Lung (tissue), 11 donors: ENCODE measurements at regions not wholly inside any gene's neighbourhood (a gene's known extent, or its start where the extent isn't known, plus 50 kb on each side); places are given as distances from the start of the nearest gene placed in this dataset.

Experiments used
- ATAC-seq: fragments of 200-7000 bp; cut with Tn5 transposase; one replicate; pipeline ENCODE4 v1.9.1; 2020; ENCODE audit warnings: moderate number of reproducible peaks; ENCODE audit not compliant: insufficient read depth, low FRiP score
- DNase-seq, 3 donors: peaks; one replicate each; pipeline ENCODE4 v3.0.0-alpha.2; 2013 to 2017
- H3K27ac ChIP-seq, 2 donors: one replicate each; pipeline ENCODE4 v1.5.1; 2013; ENCODE audit warnings: mild to moderate bottlenecking in 2 of 2, moderate library complexity in 2 of 2, control low read depth in 1 of 2, inconsistent platforms in 1 of 2, low read depth in 1 of 2, low read length in 1 of 2
- H3K27me3 ChIP-seq, 3 donors: one replicate each; pipeline ENCODE4 v1.5.1; 2013; ENCODE audit warnings: low read length in 2 of 3; ENCODE audit not compliant: control insufficient read depth in 3 of 3, insufficient read depth in 3 of 3
- H3K36me3 ChIP-seq, 4 donors: one replicate each; pipeline ENCODE4 v1.5.1; 2013; ENCODE audit warnings: low read length in 4 of 4, mild to moderate bottlenecking in 1 of 4, moderate library complexity in 1 of 4; ENCODE audit not compliant: control insufficient read depth in 4 of 4, insufficient read depth in 4 of 4
- H3K4me1 ChIP-seq, 5 donors: one replicate each; pipeline ENCODE4 v1.5.1; 2013; ENCODE audit warnings: low read length in 5 of 5, mild to moderate bottlenecking in 2 of 5, moderate library complexity in 1 of 5; ENCODE audit not compliant: control insufficient read depth in 5 of 5, insufficient read depth in 5 of 5
- H3K4me3 ChIP-seq: one replicate; pipeline ENCODE4 v1.5.1; 2013; ENCODE audit warnings: mild to moderate bottlenecking, control low read depth, moderate library complexity
- H3K9ac ChIP-seq, 2 donors: one replicate each; pipeline ENCODE4 v1.5.1; 2013; ENCODE audit warnings: low read length in 2 of 2, control low read depth in 1 of 2; ENCODE audit not compliant: insufficient read depth in 1 of 2
- H3K9me3 ChIP-seq, 4 donors: one replicate each; pipeline ENCODE4 v1.5.1; 2013; ENCODE audit warnings: low read length in 3 of 4, mild to moderate bottlenecking in 1 of 4, moderate library complexity in 1 of 4; ENCODE audit not compliant: control insufficient read depth in 4 of 4, insufficient read depth in 3 of 4
- WGBS, 2 donors: extraction: QIAGEN DNeasy Blood & Tissue Kit; methylation state at CpG; one replicate each; pipeline ENCODE4 v1.1.7; 2013; 5-methylcytosine and 5-hydroxymethylcytosine counted together
- TF ChIP-seq, protein P1 (sequence below): IDR thresholded peaks from 2 replicates; pipeline ENCODE4 v1.5.1; 2012; ENCODE audit warnings: mild to moderate bottlenecking; ENCODE audit errors: control extremely low read depth, extremely low read depth
- donor health status: control.
- donor health status: control.
- donor health status: Bipolar disorder and iron deficiency.
- donor health status: healthy.
- donor health status: DM: yes; HTN: yes; CAD: no.

DNA sequence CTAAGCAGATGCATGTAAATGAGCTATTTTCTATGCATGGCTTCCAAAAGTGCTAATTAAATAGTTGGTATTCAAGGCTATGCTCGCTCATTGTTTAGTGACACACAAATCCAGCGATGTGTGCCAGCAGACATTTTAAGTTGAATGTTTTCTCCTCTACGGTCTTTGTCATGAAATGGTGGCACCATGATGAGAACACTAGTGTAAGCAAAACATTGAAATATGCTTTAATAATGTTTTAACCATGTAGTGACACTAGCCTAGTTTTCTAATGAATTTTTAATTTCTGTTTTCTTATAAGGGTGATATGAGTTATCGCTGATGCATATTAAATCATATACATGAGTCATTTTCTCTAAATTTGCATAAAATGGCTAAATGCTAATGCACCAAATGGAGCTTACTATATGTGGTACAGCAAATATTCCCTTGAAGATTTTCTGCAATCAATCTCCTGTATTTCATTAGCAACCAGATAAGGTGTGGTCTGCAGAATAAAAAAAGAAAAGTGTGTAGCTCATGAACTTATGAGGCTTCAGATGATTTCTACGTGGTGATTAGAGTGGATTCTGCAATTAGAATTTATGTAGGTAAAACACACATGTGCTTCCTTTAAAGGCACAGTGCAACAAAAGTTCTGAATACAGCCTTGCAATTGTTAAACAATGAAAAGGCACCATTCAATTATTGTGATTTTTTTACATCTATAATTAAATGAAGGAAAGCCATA is 226.6 kb downstream of the MEF2C start:
- ATAC-seq (no peak), DNase-seq (no peak)
- Histone ChIP-seq H3K9ac (no peak overlapping the region), H3K4me3 (no peak overlapping the region), H3K27ac (no peak overlapping the region), H3K9me3 (peaks cover 0 to 4% (median 0%) of the 10 kb centered on the region in 4 donors), H3K27me3 (peaks cover 0 to 59% (median 47%) of the 10 kb centered on the region in 3 donors), H3K36me3 (no peaks in the 10 kb centered on the region), H3K4me1 (peaks cover 0 to 7% (median 6%) of the 10 kb centered on the region in 5 donors)
- TF ChIP-seq, protein P1, sequence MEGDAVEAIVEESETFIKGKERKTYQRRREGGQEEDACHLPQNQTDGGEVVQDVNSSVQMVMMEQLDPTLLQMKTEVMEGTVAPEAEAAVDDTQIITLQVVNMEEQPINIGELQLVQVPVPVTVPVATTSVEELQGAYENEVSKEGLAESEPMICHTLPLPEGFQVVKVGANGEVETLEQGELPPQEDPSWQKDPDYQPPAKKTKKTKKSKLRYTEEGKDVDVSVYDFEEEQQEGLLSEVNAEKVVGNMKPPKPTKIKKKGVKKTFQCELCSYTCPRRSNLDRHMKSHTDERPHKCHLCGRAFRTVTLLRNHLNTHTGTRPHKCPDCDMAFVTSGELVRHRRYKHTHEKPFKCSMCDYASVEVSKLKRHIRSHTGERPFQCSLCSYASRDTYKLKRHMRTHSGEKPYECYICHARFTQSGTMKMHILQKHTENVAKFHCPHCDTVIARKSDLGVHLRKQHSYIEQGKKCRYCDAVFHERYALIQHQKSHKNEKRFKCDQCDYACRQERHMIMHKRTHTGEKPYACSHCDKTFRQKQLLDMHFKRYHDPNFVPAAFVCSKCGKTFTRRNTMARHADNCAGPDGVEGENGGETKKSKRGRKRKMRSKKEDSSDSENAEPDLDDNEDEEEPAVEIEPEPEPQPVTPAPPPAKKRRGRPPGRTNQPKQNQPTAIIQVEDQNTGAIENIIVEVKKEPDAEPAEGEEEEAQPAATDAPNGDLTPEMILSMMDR = no peak
- 68 to 75% methylated on average over 5 of the region's 5 CpGs for WGBS, 2 donors

DNA sequence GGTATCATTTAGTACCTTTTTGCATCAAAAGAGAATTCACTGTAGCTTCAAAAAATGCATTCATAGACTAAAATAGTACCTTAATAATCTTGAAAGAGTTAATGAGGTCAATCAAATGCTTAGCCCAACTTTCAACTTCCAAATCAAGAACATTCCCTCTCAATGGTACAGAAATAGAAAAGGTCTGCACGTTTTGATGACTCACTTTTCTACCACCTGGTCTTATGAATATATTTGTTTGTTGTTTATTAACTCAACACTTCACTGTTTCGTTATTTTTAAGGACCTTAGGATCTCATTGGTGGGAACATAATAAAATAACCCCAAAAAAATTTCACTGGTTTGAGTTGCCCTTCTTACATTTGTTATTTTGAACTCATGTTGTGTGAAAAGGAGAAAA is 229.5 kb downstream of the MEF2C start:
- Histone ChIP-seq H3K36me3 (no peaks in the 10 kb centered on the region), H3K27me3 (peaks cover 0 to 38% (median 22%) of the 10 kb centered on the region in 3 donors), H3K9ac (no peak overlapping the region), H3K27ac (no peak overlapping the region), H3K9me3 (no peaks in the 10 kb centered on the region), H3K4me3 (no peak overlapping the region), H3K4me1 (no peaks in the 10 kb centered on the region)
- 43 to 58% methylated on average over 2 of the region's 2 CpGs for WGBS, 2 donors
- no peak for DNase-seq
- no peak for ATAC-seq
- TF ChIP-seq, protein P1 = no peak

GRCh38 chr5:88647901-88648300 is 235.1 kb downstream of the MEF2C start:
- H3K36me3 ChIP-seq = no peaks in the 10 kb centered on the region
- H3K27me3 ChIP-seq = peaks cover 0 to 15% (median 2%) of the 10 kb centered on the region in 3 donors
- no peak for DNase-seq
- no peak overlapping the region for H3K4me3 ChIP-seq
- TF ChIP-seq, protein P1 = no peak
- no peak overlapping the region for H3K27ac ChIP-seq
- 76 to 85% methylated on average over 2 of the region's 2 CpGs for WGBS, 2 donors
- H3K9me3 ChIP-seq = no peaks in the 10 kb centered on the region
- no peak overlapping the region for H3K9ac ChIP-seq
- ATAC-seq = no peak
- no peaks in the 10 kb centered on the region for H3K4me1 ChIP-seq
